CD14-positive monocyte (primary cell): ENCODE measurements at regions not wholly inside any gene's neighbourhood (a gene's known extent, or its start where the extent isn't known, plus 50 kb on each side); places are given as distances from the start of the nearest gene placed in this dataset.

Experiments
- DNase-seq, 3 donors: peaks; one replicate each; pipeline ENCODE4 v3.0.0-alpha.2; 2011 to 2022
- H2AFZ ChIP-seq: 2 replicates; pipeline ENCODE4 v1.6.0; 2012; ENCODE audit warnings: mild to moderate bottlenecking, low read depth, low read length, inconsistent platforms; ENCODE audit not compliant: insufficient read depth, poor library complexity, severe bottlenecking
- H3K27ac ChIP-seq, 2 donors: 1 replicate in 1 of 2; 2 replicates in 1 of 2; pipeline ENCODE4 v1.5.1; 2012 to 2013; ENCODE audit warnings: low read length in 2 of 2, control low read depth in 1 of 2, inconsistent platforms in 1 of 2, low read depth in 1 of 2, mild to moderate bottlenecking in 1 of 2
- H3K27me3 ChIP-seq, 2 donors: one replicate each; pipeline versions ENCODE4 v1.6.0 to v1.6.1; 2011 to 2013; ENCODE audit warnings: low read length in 2 of 2; ENCODE audit not compliant: control insufficient read depth in 2 of 2, insufficient read depth in 2 of 2
- H3K36me3 ChIP-seq, 2 donors: replicated peaks in 1 of 2; 1 replicate in 1 of 2; 2 replicates in 1 of 2; pipeline versions ENCODE4 v1.5.1 to v1.6.1; 2012 to 2013; ENCODE audit warnings: low read length in 2 of 2, control low read depth in 1 of 2, inconsistent platforms in 1 of 2, mild to moderate bottlenecking in 1 of 2; ENCODE audit not compliant: insufficient read depth in 2 of 2, control insufficient read depth in 1 of 2
- H3K4me1 ChIP-seq, 2 donors: 1 replicate in 1 of 2; 2 replicates in 1 of 2; pipeline versions ENCODE4 v1.5.1 to v1.6.1; 2012 to 2013; ENCODE audit warnings: low read length in 2 of 2, control low read depth in 1 of 2, inconsistent platforms in 1 of 2, mild to moderate bottlenecking in 1 of 2, moderate library complexity in 1 of 2; ENCODE audit not compliant: insufficient read depth in 2 of 2, control insufficient read depth in 1 of 2
- H3K4me2 ChIP-seq: replicated peaks from 2 replicates; pipeline ENCODE3; 2012; ENCODE audit warnings: low read length, moderate library complexity, mild to moderate bottlenecking; ENCODE audit not compliant: poor library complexity, severe bottlenecking; ENCODE audit errors: extremely low read depth
- H3K4me3 ChIP-seq, 3 experiments: fragments of 200-600 bp in 1 of 3; sonication (generic) in 1 of 3; replicated peaks in 1 of 3; 1 replicate in 2 of 3; 2 replicates in 1 of 3; pipeline ENCODE4 v1.5.1; 2011 to 2013; ENCODE audit warnings: low read length in 3 of 3, mild to moderate bottlenecking in 3 of 3, control low read depth in 2 of 3, low read depth in 2 of 3, inconsistent platforms in 1 of 3, moderate library complexity in 1 of 3
- H3K79me2 ChIP-seq: 2 replicates; pipeline ENCODE4 v1.6.0; 2012; ENCODE audit warnings: mild to moderate bottlenecking, control low read depth, inconsistent platforms, low read length, moderate library complexity; ENCODE audit not compliant: insufficient read depth
- H3K9ac ChIP-seq: 2 replicates; pipeline ENCODE4 v1.6.0; 2017; ENCODE audit warnings: low read length, mild to moderate bottlenecking; ENCODE audit not compliant: insufficient read depth, poor library complexity, severe bottlenecking
- H3K9me3 ChIP-seq, 2 donors: replicated peaks in 1 of 2; 1 replicate in 1 of 2; 2 replicates in 1 of 2; pipeline versions ENCODE4 v1.5.1 to v1.6.1; 2012 to 2013; ENCODE audit warnings: low read length in 2 of 2, control low read depth in 1 of 2; ENCODE audit not compliant: control insufficient read depth in 1 of 2, insufficient read depth in 1 of 2
- H4K20me1 ChIP-seq: 2 replicates; pipeline ENCODE4 v1.6.0; 2012; ENCODE audit warnings: mild to moderate bottlenecking, low read length, control low read depth, moderate library complexity; ENCODE audit not compliant: insufficient read depth
- H3K27ac Mint-ChIP-seq, 7 donors: one replicate each; pipeline ENCODE4 v1.8.0; 2020; ENCODE audit warnings: mild to moderate bottlenecking in 7 of 7, mixed read lengths in 7 of 7, moderate library complexity in 6 of 7, inconsistent platforms in 2 of 7
- H3K27me3 Mint-ChIP-seq, 3 donors: one replicate each; pipeline ENCODE4 v1.8.0; 2021 to 2022; ENCODE audit warnings: low read depth in 3 of 3, mild to moderate bottlenecking in 3 of 3, mixed read lengths in 3 of 3, moderate library complexity in 3 of 3, inconsistent platforms in 1 of 3
- H3K36me3 Mint-ChIP-seq, 2 donors: one replicate each; pipeline ENCODE4 v1.8.0; 2020; ENCODE audit warnings: mixed read lengths in 2 of 2, inconsistent platforms in 1 of 2, mild to moderate bottlenecking in 1 of 2
- H3K4me1 Mint-ChIP-seq: one replicate; pipeline ENCODE4 v1.8.0; 2020; ENCODE audit warnings: mild to moderate bottlenecking, mixed read lengths
- H3K4me3 Mint-ChIP-seq, 2 donors: one replicate each; pipeline ENCODE4 v1.8.0; 2020; ENCODE audit warnings: mild to moderate bottlenecking in 2 of 2, mixed read lengths in 2 of 2, moderate library complexity in 1 of 2
- H3K9me3 Mint-ChIP-seq, 7 donors: one replicate each; pipeline ENCODE4 v1.8.0; 2020 to 2022; ENCODE audit warnings: mixed read lengths in 7 of 7, mild to moderate bottlenecking in 6 of 7, moderate library complexity in 6 of 7, inconsistent platforms in 2 of 7
- WGBS: methylation state at CpG from one replicate; pipeline ENCODE4 v1.1.5; 2013; ENCODE audit warnings: missing lambda C conversion rate; ENCODE audit not compliant: insufficient coverage; 5-methylcytosine and 5-hydroxymethylcytosine counted together
- intact Hi-C, 2 donors: fragments of 100-400 bp; cut with micrococcal nuclease; formaldehyde crosslinking; loops; one replicate each; pipeline versions ENCODE4 v1.15.0 to v1.15.1; 2023
- TF ChIP-seq, protein P1 (sequence below): fragments of 200-600 bp; IDR thresholded peaks from one replicate; pipeline ENCODE4 v1.8.0; 2022; ENCODE audit warnings: antibody characterized with exemption, mild to moderate bottlenecking

DNA sequence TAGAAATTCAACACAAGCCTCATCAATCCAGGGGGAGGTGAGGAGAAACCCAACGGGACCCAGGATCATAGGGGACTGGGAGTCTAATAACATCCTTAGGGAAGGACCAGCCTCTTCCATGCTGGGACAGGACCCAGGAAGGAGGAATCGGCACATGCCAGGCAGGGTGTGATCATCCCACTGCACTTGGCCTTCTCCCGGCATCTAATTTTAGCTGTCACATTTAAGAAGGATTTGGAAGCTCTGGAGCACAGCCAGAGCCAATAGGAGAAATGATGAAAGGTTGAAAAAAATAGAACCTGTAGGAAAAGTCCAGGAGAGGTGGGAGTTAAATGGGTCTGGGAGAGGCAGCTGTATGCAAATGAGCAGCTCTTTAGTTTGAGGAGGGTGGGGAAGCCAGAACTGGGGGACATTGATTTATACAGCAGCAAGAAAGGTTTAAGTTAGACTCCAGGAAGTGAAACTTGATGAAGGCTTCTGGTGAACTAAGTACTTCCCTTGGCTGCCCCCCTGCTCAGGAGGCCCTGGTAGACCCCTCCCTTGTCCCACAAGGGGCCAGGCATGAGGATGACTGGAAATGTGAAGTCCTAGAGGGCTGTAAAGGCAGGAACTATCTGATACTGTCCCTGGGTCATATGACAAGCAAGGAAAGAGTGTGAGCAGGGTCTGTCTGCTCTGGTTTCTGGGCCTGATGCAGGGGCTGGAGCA, 260.3 kb downstream of the LRFN2 start:
- H3K27ac ChIP-seq, result no peak overlapping the region
- no peaks in the 10 kb centered on the region for H4K20me1 ChIP-seq
- H2AFZ ChIP-seq, result no peak overlapping the region
- DNase-seq, result no peak
- no peak overlapping the region for H3K27ac Mint-ChIP-seq
- H3K27me3 Mint-ChIP-seq, result peaks cover 14 to 24% (median 15%) of the 10 kb centered on the region in 3 donors
- H3K9me3 Mint-ChIP-seq, result no peaks in the 10 kb centered on the region
- H3K4me3 Mint-ChIP-seq, result no peak overlapping the region
- no peak overlapping the region for H3K4me2 ChIP-seq
- H3K36me3 ChIP-seq, result no peaks in the 10 kb centered on the region
- no peaks in the 10 kb centered on the region for H3K36me3 Mint-ChIP-seq
- 100% methylated on average over 2 of the region's 3 CpGs for WGBS
- H3K27me3 ChIP-seq, result no peaks in the 10 kb centered on the region
- no peak overlapping the region for H3K4me3 ChIP-seq
- no peaks in the 10 kb centered on the region for H3K9me3 ChIP-seq
- TF ChIP-seq, protein P1, sequence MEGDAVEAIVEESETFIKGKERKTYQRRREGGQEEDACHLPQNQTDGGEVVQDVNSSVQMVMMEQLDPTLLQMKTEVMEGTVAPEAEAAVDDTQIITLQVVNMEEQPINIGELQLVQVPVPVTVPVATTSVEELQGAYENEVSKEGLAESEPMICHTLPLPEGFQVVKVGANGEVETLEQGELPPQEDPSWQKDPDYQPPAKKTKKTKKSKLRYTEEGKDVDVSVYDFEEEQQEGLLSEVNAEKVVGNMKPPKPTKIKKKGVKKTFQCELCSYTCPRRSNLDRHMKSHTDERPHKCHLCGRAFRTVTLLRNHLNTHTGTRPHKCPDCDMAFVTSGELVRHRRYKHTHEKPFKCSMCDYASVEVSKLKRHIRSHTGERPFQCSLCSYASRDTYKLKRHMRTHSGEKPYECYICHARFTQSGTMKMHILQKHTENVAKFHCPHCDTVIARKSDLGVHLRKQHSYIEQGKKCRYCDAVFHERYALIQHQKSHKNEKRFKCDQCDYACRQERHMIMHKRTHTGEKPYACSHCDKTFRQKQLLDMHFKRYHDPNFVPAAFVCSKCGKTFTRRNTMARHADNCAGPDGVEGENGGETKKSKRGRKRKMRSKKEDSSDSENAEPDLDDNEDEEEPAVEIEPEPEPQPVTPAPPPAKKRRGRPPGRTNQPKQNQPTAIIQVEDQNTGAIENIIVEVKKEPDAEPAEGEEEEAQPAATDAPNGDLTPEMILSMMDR, result no peak
- no peaks in the 10 kb centered on the region for H3K79me2 ChIP-seq
- intact Hi-C loops, result no loop called here
- H3K9ac ChIP-seq, result no peak overlapping the region
- peaks cover 6% of the 10 kb centered on the region for H3K4me1 Mint-ChIP-seq
- H3K4me1 ChIP-seq, result no peaks in the 10 kb centered on the region

DNA sequence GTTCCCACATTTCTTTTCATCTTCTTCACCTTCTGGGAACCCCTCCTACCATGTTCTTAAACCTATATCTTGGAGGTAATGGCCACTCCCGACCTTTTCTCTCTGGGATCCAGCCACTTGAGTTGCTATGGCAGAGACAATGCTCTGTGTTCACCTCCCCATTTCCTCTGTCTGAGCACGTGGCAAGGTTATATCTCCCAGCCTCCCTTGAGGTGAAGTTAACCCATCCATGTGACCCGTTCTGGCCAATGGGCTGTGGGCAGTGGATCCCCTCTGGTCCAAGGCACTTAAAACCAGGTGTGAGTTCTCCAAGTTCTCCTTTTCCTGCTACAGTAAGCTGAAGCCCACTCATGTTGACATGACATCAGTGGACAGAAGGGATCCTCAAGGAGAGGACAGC, 261.4 kb downstream of the LRFN2 start:
- no peaks in the 10 kb centered on the region for H4K20me1 ChIP-seq
- no peak for DNase-seq
- H3K27me3 Mint-ChIP-seq, result peaks cover 14 to 20% (median 16%) of the 10 kb centered on the region in 3 donors
- intact Hi-C loops, result no loop called here
- H3K4me1 ChIP-seq, result no peaks in the 10 kb centered on the region
- no peaks in the 10 kb centered on the region for H3K79me2 ChIP-seq
- TF ChIP-seq, protein P1, result no peak
- no peaks in the 10 kb centered on the region for H3K36me3 Mint-ChIP-seq
- no peak overlapping the region for H2AFZ ChIP-seq
- H3K27ac ChIP-seq, result no peak overlapping the region
- WGBS, result 62% methylated on average over 3 of the region's 3 CpGs
- H3K27me3 ChIP-seq, result no peaks in the 10 kb centered on the region
- no peak overlapping the region for H3K4me3 Mint-ChIP-seq
- no peaks in the 10 kb centered on the region for H3K9me3 ChIP-seq
- H3K9ac ChIP-seq, result no peak overlapping the region
- H3K4me1 Mint-ChIP-seq, result peaks cover 6% of the 10 kb centered on the region
- H3K27ac Mint-ChIP-seq, result no peak overlapping the region
- H3K4me3 ChIP-seq, result no peak overlapping the region
- no peaks in the 10 kb centered on the region for H3K36me3 ChIP-seq
- no peaks in the 10 kb centered on the region for H3K9me3 Mint-ChIP-seq
- no peak overlapping the region for H3K4me2 ChIP-seq
